H1 (cell line): ENCODE measurements at regions not wholly inside any gene's neighbourhood (a gene's known extent, or its start where the extent isn't known, plus 50 kb on each side); places are given as distances from the start of the nearest gene placed in this dataset.

ENCODE experiments used
- CTCF ChIA-PET: fragments of 300-600 bp; sonication (Branson Sonifier 250); formaldehyde crosslinking; loops from one replicate; lab custom pipeline; 2021; ENCODE audit not compliant: partially characterized antibody; lab: Charles Lee
- POLR2A ChIA-PET: fragments of 300-600 bp; sonication (Branson Sonifier 250); formaldehyde crosslinking; loops from one replicate; lab custom pipeline; 2021; ENCODE audit warnings: inconsistent platforms; ENCODE audit not compliant: partially characterized antibody; lab: Charles Lee
- DNase-seq, 2 experiments: peaks; one replicate each; pipeline versions ENCODE4 v3.0.0 to v3.0.0-alpha.2; 2010 to 2022; ENCODE audit warnings: low spot score in 2 of 2, low read depth in 1 of 2, mixed read lengths in 1 of 2
- FAIRE-seq: peaks from 2 replicates; lab custom pipeline; 2011; peaks lifted over from hg19 to GRCh38; lab: Jason Lieb, UNC
- H2AFZ ChIP-seq: 2 replicates; pipeline ENCODE4 v1.8.1; 2012; ENCODE audit warnings: low read length, inconsistent platforms
- H2AK5ac ChIP-seq: 2 replicates; pipeline ENCODE4 v1.6.1; 2013; ENCODE audit warnings: low read depth, low read length
- H2BK120ac ChIP-seq: replicated peaks from 2 replicates; pipeline ENCODE3; 2013; ENCODE audit warnings: low read depth, low read length, inconsistent platforms
- H2BK12ac ChIP-seq: 2 replicates; pipeline ENCODE4 v1.6.1; 2013; ENCODE audit warnings: low read depth, low read length
- H2BK15ac ChIP-seq: 2 replicates; pipeline ENCODE4 v1.6.1; 2013; ENCODE audit warnings: low read length
- H2BK20ac ChIP-seq: 2 replicates; pipeline ENCODE4 v1.6.1; 2013; ENCODE audit warnings: low read length
- H2BK5ac ChIP-seq: 2 replicates; pipeline ENCODE4 v1.6.1; 2013; ENCODE audit warnings: low read depth, low read length
- H3K14ac ChIP-seq: 2 replicates; pipeline ENCODE4 v1.6.1; 2013; ENCODE audit warnings: inconsistent platforms; ENCODE audit not compliant: insufficient read length
- H3K18ac ChIP-seq: 2 replicates; pipeline ENCODE4 v1.6.1; 2013; ENCODE audit warnings: low read length; ENCODE audit errors: extremely low read depth
- H3K23ac ChIP-seq: 2 replicates; pipeline ENCODE4 v1.6.1; 2013; ENCODE audit warnings: inconsistent platforms; ENCODE audit not compliant: insufficient read length
- H3K23me2 ChIP-seq: 2 replicates; pipeline ENCODE4 v1.6.1; 2013; ENCODE audit warnings: low read depth, low read length
- H3K27ac ChIP-seq: 2 replicates; pipeline ENCODE4 v1.6.1; 2011; ENCODE audit warnings: low read depth, low read length, inconsistent platforms
- H3K27me3 ChIP-seq, 4 experiments: replicated peaks in 1 of 4; 1 replicate in 1 of 4; 2 replicates in 3 of 4; pipeline versions ENCODE4 v1.6.1 to v1.8.1; 2011 to 2013; ENCODE audit warnings: low read length in 3 of 4, mild to moderate bottlenecking in 3 of 4, inconsistent platforms in 2 of 4, mixed read lengths in 2 of 4, moderate library complexity in 1 of 4; ENCODE audit not compliant: control insufficient read depth in 3 of 4, insufficient read depth in 3 of 4; ENCODE audit errors: extremely low read depth in 1 of 4
- H3K36me3 ChIP-seq, 4 experiments: 2 replicates each; pipeline versions ENCODE4 v1.6.1 to v1.8.1; 2011 to 2013; ENCODE audit warnings: mild to moderate bottlenecking in 4 of 4, low read length in 3 of 4, moderate library complexity in 2 of 4, control low read depth in 1 of 4, inconsistent platforms in 1 of 4; ENCODE audit not compliant: insufficient read depth in 4 of 4, control insufficient read depth in 2 of 4
- H3K4ac ChIP-seq: replicated peaks from 2 replicates; pipeline ENCODE3; 2013; ENCODE audit warnings: low read length, low read depth, mixed read lengths, inconsistent platforms; ENCODE audit not compliant: insufficient read length
- H3K4me1 ChIP-seq, 4 experiments: replicated peaks in 1 of 4; 1 replicate in 1 of 4; 2 replicates in 3 of 4; pipeline versions ENCODE4 v1.6.1 to v1.8.1; 2011 to 2013; ENCODE audit warnings: low read length in 3 of 4, inconsistent platforms in 2 of 4, mixed read lengths in 1 of 4; ENCODE audit not compliant: insufficient read depth in 4 of 4, control insufficient read depth in 3 of 4
- H3K4me2 ChIP-seq, 2 experiments: 2 replicates each; pipeline versions ENCODE4 v1.6.1 to v1.8.1; 2011 to 2013; ENCODE audit warnings: low read depth in 2 of 2, low read length in 2 of 2, control low read depth in 1 of 2, inconsistent platforms in 1 of 2, mild to moderate bottlenecking in 1 of 2; ENCODE audit not compliant: insufficient read depth in 1 of 2
- H3K4me3 ChIP-seq, 4 experiments: fragments of 200-600, 300-600 bp in 1 of 4; sonication (generic), shearing (Covaris generic), sonication (Bioruptor Twin) in 1 of 4; 2 replicates each; pipeline versions ENCODE4 v1.5.1 to v1.8.1; 2011 to 2016; ENCODE audit warnings: low read length in 4 of 4, low read depth in 3 of 4, control low read depth in 2 of 4, inconsistent platforms in 2 of 4, mild to moderate bottlenecking in 2 of 4, mixed read lengths in 1 of 4, moderate library complexity in 1 of 4; ENCODE audit not compliant: insufficient read depth in 2 of 4; ENCODE audit errors: extremely low read depth in 1 of 4
- H3K56ac ChIP-seq: replicated peaks from 2 replicates; pipeline ENCODE3; 2013; ENCODE audit warnings: low read depth, mild to moderate bottlenecking, mixed read lengths, low read length, inconsistent platforms; ENCODE audit not compliant: insufficient read length
- H3K79me1 ChIP-seq: 2 replicates; pipeline ENCODE4 v1.6.1; 2013; ENCODE audit warnings: low read depth, low read length, control low read depth
- H3K79me2 ChIP-seq, 2 experiments: 2 replicates each; pipeline versions ENCODE4 v1.6.1 to v1.8.1; 2012 to 2013; ENCODE audit warnings: low read length in 2 of 2, mild to moderate bottlenecking in 2 of 2, inconsistent platforms in 1 of 2; ENCODE audit not compliant: insufficient read depth in 2 of 2, control insufficient read depth in 1 of 2
- H3K9ac ChIP-seq, 4 experiments: replicated peaks in 1 of 4; 1 replicate in 1 of 4; 2 replicates in 3 of 4; pipeline versions ENCODE4 v1.6.1 to v1.8.1; 2011 to 2013; ENCODE audit warnings: low read depth in 3 of 4, low read length in 3 of 4, control low read depth in 2 of 4, mild to moderate bottlenecking in 2 of 4, moderate library complexity in 2 of 4, inconsistent platforms in 1 of 4; ENCODE audit errors: extremely low read depth in 1 of 4
- H3K9me3 ChIP-seq, 2 experiments: 2 replicates each; pipeline versions ENCODE4 v1.6.1 to v1.8.1; 2012 to 2013; ENCODE audit warnings: mild to moderate bottlenecking in 2 of 2, moderate library complexity in 2 of 2, control low read depth in 1 of 2, inconsistent platforms in 1 of 2, low read depth in 1 of 2, low read length in 1 of 2, mixed read lengths in 1 of 2; ENCODE audit not compliant: insufficient read depth in 2 of 2
- H4K20me1 ChIP-seq, 2 experiments: replicated peaks in 1 of 2; 2 replicates each; pipeline versions ENCODE3 to v1.8.1; 2011 to 2013; ENCODE audit warnings: inconsistent platforms in 2 of 2, low read length in 2 of 2, mild to moderate bottlenecking in 1 of 2; ENCODE audit not compliant: insufficient read depth in 2 of 2, control insufficient read depth in 1 of 2
- H4K5ac ChIP-seq: 2 replicates; pipeline ENCODE4 v1.6.1; 2013; ENCODE audit warnings: low read length, low read depth, mixed read lengths, inconsistent platforms; ENCODE audit not compliant: insufficient read length
- H4K8ac ChIP-seq: 2 replicates; pipeline ENCODE4 v1.8.0; 2013; ENCODE audit warnings: mild to moderate bottlenecking, moderate library complexity, low read length, inconsistent platforms; ENCODE audit not compliant: insufficient read depth; ENCODE audit errors: extremely low read depth
- H4K91ac ChIP-seq: replicated peaks from 2 replicates; pipeline ENCODE3; 2013; ENCODE audit warnings: low read length, mixed read lengths, inconsistent platforms; ENCODE audit not compliant: insufficient read length
- ASH2L ChIP-seq: fragments of 200-600, 300-600 bp; sonication (generic); IDR thresholded peaks from one replicate; pipeline ENCODE4 v1.7.1; 2017; ENCODE audit warnings: low read length
- BACH1 ChIP-seq: IDR thresholded peaks from 2 replicates; pipeline ENCODE4 v1.6.1; 2012; ENCODE audit warnings: low read length, improper control_type of control experiment
- CBX5 ChIP-seq: fragments of 300-800, 300-1000 bp; sonication (generic); IDR thresholded peaks from 2 replicates; pipeline ENCODE4 v1.7.1; 2016; ENCODE audit warnings: antibody characterized with exemption, low read length, low read depth
- EP300 ChIP-seq, 2 experiments: IDR thresholded peaks; 1 replicate in 1 of 2; 2 replicates in 1 of 2; pipeline ENCODE4 v1.6.1; 2011 to 2012; ENCODE audit warnings: low read depth in 2 of 2, low read length in 2 of 2, mild to moderate bottlenecking in 2 of 2, borderline replicate concordance in 1 of 2, inconsistent platforms in 1 of 2, moderate library complexity in 1 of 2
- KDM5A ChIP-seq: fragments of 200-600 bp; IDR thresholded peaks from 2 replicates; pipeline ENCODE4 v1.7.1; 2012; ENCODE audit warnings: mild to moderate bottlenecking, low read length, inconsistent platforms, mixed read lengths
- MAX ChIP-seq: IDR thresholded peaks from 2 replicates; pipeline ENCODE4 v1.6.1; 2012; ENCODE audit warnings: inconsistent platforms
- RNF2 ChIP-seq: fragments of 200-900, 300-1000 bp; sonication (generic); IDR thresholded peaks from 2 replicates; pipeline ENCODE4 v1.7.1; 2016; ENCODE audit warnings: borderline replicate concordance, low read depth, mild to moderate bottlenecking, antibody characterized with exemption, low read length; ENCODE audit not compliant: poor library complexity, severe bottlenecking; ENCODE audit errors: missing control alignments
- SAP30 ChIP-seq: fragments of 300-600 bp; sonication (generic); IDR thresholded peaks from 2 replicates; pipeline ENCODE4 v1.7.1; 2012; ENCODE audit warnings: low read length, moderate library complexity, mild to moderate bottlenecking, inconsistent platforms; ENCODE audit not compliant: insufficient read depth, insufficient replicate concordance
- TBP ChIP-seq: IDR thresholded peaks from 2 replicates; pipeline ENCODE4 v1.6.1; 2011; ENCODE audit warnings: low read depth, low read length, improper control_type of control experiment
- TEAD4 ChIP-seq: IDR thresholded peaks from 2 replicates; pipeline ENCODE4 v1.6.1; 2012; ENCODE audit warnings: low read depth, low read length, inconsistent platforms, mixed read lengths
- WGBS, 2 experiments: shearing (Covaris generic) in 1 of 2; methylation state at CpG; one replicate each; pipeline versions ENCODE4 v1.1.6 to v1.1.7; 2013 to 2015; ENCODE audit warnings: low lambda C conversion rate in 2 of 2, mixed read lengths in 2 of 2, inconsistent platforms in 1 of 2, low coverage in 1 of 2, missing lambda C conversion rate in 1 of 2; ENCODE audit not compliant: insufficient replicate concordance in 2 of 2, insufficient coverage in 1 of 2, insufficient read length in 1 of 2; ENCODE audit errors: extremely low coverage in 1 of 2, missing lambda C conversion rate in 1 of 2; 5-methylcytosine and 5-hydroxymethylcytosine counted together

GRCh38 chr10:11668847-11669610 is 57.6 kb upstream of the USP6NL start:
- H4K20me1 ChIP-seq, result no peaks in the 10 kb centered on the region
- H3K23ac ChIP-seq, result no peak overlapping the region
- H3K79me2 ChIP-seq, result no peaks in the 10 kb centered on the region
- TF ChIP-seq MAX (no peak), TEAD4 (no peak), KDM5A (no peak), BACH1 (no peak), CBX5 (no peak), SAP30 (no peak), TBP (no peak), ASH2L (no peak), EP300 (IDR thresholded peaks at IDR 0.05; ENCODE audit: borderline replicate concordance in 1 of 2, low read depth in 2 of 2, low read length in 2 of 2) (no peak), RNF2 (no peak)
- H3K36me3 ChIP-seq, result no peaks in the 10 kb centered on the region
- no peak overlapping the region for H4K5ac ChIP-seq
- WGBS, 2 experiments, result 85% methylated on average over 9 of the region's 9 CpGs; no CpG with 5 or more reads in 1 of the 2 experiments
- H3K9me3 ChIP-seq, result no peaks in the 10 kb centered on the region
- no peaks in the 10 kb centered on the region for H3K23me2 ChIP-seq
- H2BK5ac ChIP-seq, result no peak overlapping the region
- H2AFZ ChIP-seq, result peak overlapping the region; percentile 79
- no peak overlapping the region for H3K4ac ChIP-seq
- H3K27ac ChIP-seq, result no peak overlapping the region
- H3K18ac ChIP-seq, result no peak overlapping the region
- H4K91ac ChIP-seq, result no peak overlapping the region
- POLR2A ChIA-PET, result interaction anchor here (0.6 to 1.1 kb wide), 3 partner anchors 14 to 128 kb away, joined by 3 read pairs; no protein-coding TSS in a partner anchor
- H3K9ac ChIP-seq, result no peak overlapping the region
- DNase-seq (no peak), FAIRE-seq (no peak)
- no peak overlapping the region for H3K4me2 ChIP-seq
- H2BK12ac ChIP-seq, result no peak overlapping the region
- H2AK5ac ChIP-seq, result no peak overlapping the region
- H3K56ac ChIP-seq, result no peak overlapping the region
- no peaks in the 10 kb centered on the region for H3K4me1 ChIP-seq
- no peaks in the 10 kb centered on the region for H3K79me1 ChIP-seq
- H3K4me3 ChIP-seq, result no peak overlapping the region
- no peaks in the 10 kb centered on the region for H3K27me3 ChIP-seq
- CTCF ChIA-PET, result interaction anchor here (0.8 to 1.5 kb wide), 6 partner anchors 8 to 89 kb away, joined by 3 read pairs; no protein-coding TSS in a partner anchor
- no peak overlapping the region for H4K8ac ChIP-seq
- H3K14ac ChIP-seq, result no peak overlapping the region
- H2BK15ac ChIP-seq, result no peak overlapping the region
- no peak overlapping the region for H2BK20ac ChIP-seq
- H2BK120ac ChIP-seq, result no peak overlapping the region
